Osteocyte (in vitro differentiated cells): ENCODE measurements at regions not wholly inside any gene's neighbourhood (a gene's known extent, or its start where the extent isn't known, plus 50 kb on each side); places are given as distances from the start of the nearest gene placed in this dataset.

Experiments
- DNase-seq: peaks from one replicate; pipeline ENCODE4 v3.0.0; 2021; ENCODE audit warnings: mixed read lengths; ENCODE audit not compliant: unreplicated experiment; ENCODE audit errors: extremely low spot score
- H3K27ac Mint-ChIP-seq: one replicate; pipeline ENCODE4 v1.8.0; 2021; ENCODE audit warnings: mild to moderate bottlenecking, mixed read lengths; ENCODE audit not compliant: unreplicated experiment
- H3K27me3 Mint-ChIP-seq: one replicate; pipeline ENCODE4 v1.8.0; 2021; ENCODE audit warnings: mixed read lengths; ENCODE audit not compliant: unreplicated experiment
- H3K36me3 Mint-ChIP-seq: one replicate; pipeline ENCODE4 v1.8.0; 2021; ENCODE audit warnings: mixed read lengths; ENCODE audit not compliant: unreplicated experiment
- H3K4me1 Mint-ChIP-seq: one replicate; pipeline ENCODE4 v1.8.0; 2021; ENCODE audit warnings: mixed read lengths; ENCODE audit not compliant: unreplicated experiment
- H3K4me3 Mint-ChIP-seq: one replicate; pipeline ENCODE4 v1.8.0; 2021; ENCODE audit warnings: mild to moderate bottlenecking, moderate library complexity, mixed read lengths; ENCODE audit not compliant: unreplicated experiment
- H3K9me3 Mint-ChIP-seq: one replicate; pipeline ENCODE4 v1.8.0; 2021; ENCODE audit warnings: mixed read lengths; ENCODE audit not compliant: unreplicated experiment
- TF ChIP-seq, protein P1 (sequence below): fragments of 200-600 bp; sonication (generic); IDR thresholded peaks from 2 replicates; pipeline ENCODE4 v1.5.0; 2021; ENCODE audit warnings: antibody characterized with exemption, mild to moderate bottlenecking, moderate library complexity

DNA sequence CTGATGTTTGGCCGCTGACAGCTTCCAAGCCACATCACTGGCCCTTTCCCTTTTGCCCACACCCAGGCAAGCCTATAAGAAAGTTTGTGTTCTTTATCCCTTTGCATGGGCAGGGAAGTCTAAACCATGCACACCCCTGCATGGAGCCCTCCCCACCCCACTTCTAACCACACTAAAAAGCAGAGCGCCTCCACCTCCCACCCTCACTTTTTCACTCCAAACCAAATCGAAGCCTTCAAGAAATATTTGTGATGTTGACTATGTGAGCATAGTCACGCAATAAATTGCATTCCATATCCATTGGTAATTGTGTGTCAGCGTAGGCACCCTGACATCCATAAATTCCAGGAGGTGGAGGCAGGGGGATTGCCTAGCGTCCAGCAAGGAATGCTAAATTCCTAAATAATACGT lies 104.4 kb upstream of the LSM14A start:
- H3K27ac Mint-ChIP-seq = no peak overlapping the region
- TF ChIP-seq, protein P1, sequence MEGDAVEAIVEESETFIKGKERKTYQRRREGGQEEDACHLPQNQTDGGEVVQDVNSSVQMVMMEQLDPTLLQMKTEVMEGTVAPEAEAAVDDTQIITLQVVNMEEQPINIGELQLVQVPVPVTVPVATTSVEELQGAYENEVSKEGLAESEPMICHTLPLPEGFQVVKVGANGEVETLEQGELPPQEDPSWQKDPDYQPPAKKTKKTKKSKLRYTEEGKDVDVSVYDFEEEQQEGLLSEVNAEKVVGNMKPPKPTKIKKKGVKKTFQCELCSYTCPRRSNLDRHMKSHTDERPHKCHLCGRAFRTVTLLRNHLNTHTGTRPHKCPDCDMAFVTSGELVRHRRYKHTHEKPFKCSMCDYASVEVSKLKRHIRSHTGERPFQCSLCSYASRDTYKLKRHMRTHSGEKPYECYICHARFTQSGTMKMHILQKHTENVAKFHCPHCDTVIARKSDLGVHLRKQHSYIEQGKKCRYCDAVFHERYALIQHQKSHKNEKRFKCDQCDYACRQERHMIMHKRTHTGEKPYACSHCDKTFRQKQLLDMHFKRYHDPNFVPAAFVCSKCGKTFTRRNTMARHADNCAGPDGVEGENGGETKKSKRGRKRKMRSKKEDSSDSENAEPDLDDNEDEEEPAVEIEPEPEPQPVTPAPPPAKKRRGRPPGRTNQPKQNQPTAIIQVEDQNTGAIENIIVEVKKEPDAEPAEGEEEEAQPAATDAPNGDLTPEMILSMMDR = no peak
- H3K4me3 Mint-ChIP-seq = no peak overlapping the region
- peaks cover under 1% of the 10 kb centered on the region for H3K27me3 Mint-ChIP-seq
- H3K9me3 Mint-ChIP-seq = no peaks in the 10 kb centered on the region
- H3K4me1 Mint-ChIP-seq = peaks cover 2% of the 10 kb centered on the region
- no peaks in the 10 kb centered on the region for H3K36me3 Mint-ChIP-seq
- DNase-seq = no peak

DNA sequence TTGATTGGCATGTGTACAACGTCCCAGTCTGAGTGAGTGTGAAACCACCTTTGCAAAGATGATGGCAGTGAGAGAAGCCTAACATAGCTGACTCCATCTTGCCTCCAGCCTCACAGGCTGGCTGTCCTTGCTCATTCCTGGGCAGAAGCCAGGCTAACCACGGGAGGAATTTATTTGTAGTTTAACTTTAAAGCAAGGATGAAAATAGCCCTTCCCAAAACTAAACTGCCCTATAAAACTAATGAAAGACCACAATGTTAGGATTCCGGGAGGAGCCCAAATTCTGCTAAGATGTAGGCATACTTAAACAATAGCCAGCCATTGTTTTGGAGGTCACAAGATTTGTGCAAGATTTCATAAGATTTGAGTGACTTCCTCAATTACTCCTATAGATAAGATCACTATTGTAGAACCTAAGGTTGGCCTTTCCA lies 96.6 kb upstream of the LSM14A start:
- H3K4me3 Mint-ChIP-seq = no peak overlapping the region
- DNase-seq = no peak
- TF ChIP-seq, protein P1 = no peak
- H3K4me1 Mint-ChIP-seq = peaks cover 2% of the 10 kb centered on the region
- H3K27ac Mint-ChIP-seq = no peak overlapping the region
- no peaks in the 10 kb centered on the region for H3K9me3 Mint-ChIP-seq
- H3K27me3 Mint-ChIP-seq = peaks cover 13% of the 10 kb centered on the region
- no peaks in the 10 kb centered on the region for H3K36me3 Mint-ChIP-seq

DNA sequence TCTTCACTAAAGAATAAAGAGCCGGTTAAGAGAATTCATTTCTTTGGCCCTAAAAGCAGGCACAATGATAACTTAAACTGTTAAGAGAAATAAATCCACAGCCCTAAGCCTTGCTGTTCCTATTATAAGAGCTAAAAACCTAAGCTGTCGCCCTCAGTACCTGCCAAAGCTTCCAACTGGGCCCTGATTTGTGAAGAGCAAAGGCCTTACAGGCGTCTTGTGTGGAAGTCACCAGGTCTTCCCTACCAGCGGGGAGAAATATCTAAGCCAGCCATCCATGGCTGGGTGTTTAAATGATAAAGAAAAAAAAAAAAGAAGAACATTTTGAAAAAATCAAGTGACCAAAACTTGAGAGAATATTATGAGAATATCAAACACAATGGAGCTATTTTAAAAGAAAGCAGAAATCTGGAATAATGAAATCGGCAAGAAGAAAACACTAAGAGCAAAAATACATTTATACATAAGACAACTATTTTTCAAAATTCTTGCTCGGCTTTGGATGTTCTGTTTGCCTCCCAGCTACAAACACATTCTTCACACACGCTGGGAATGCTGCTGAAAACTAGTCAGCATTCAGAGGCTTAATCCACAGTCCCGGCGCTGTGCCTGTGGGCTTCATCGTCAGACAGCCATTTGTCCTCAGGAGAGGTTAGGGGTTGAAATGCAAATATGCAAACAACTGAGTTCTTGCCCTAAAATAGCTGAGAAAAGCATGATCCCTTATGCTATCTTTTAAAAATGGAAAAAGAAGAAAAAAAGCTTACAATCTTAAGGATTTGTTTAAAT lies 89.8 kb upstream of the LSM14A start:
- TF ChIP-seq, protein P1 = no peak
- no peak for DNase-seq
- Mint-ChIP-seq H3K4me1 (peaks cover 13% of the 10 kb centered on the region), H3K27me3 (peaks cover 5% of the 10 kb centered on the region), H3K36me3 (no peaks in the 10 kb centered on the region), H3K27ac (peak overlapping the region; percentile 77), H3K9me3 (no peaks in the 10 kb centered on the region), H3K4me3 (no peak overlapping the region)

DNA sequence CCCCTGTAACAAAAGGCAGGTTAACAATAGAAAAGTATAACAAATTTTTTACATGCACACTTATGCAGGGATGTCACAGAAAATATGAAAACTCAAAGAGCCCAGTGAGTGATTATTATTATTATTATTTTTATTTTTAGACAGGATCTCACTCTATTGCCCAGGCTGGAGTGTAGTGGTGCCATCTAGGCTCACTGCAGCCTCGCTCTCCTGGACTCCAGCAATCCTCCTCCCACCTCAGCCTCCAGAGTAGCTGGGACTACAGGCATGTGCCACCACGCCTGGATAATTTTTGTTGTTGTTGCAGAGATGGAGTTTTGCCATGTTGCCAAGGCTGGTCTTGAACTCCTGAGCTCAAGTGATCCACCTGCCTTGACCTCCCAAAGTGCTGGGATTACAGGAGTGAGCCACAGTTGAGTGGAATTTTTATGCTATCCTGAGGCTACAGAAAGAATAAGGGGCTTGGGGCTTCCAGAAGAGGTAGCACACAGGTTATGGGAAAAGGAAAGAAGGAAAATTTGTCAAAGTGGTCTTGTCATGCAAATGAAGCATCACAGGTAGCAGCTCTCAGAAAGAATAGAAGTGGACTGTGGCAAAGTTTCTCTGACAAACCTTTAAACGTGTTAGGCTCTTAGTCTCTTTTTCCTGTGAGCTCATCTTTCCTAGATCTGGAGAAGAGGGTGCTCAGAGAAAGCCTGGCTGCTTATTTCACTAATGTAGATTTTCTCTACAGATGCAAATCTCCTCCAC lies 87.7 kb upstream of the LSM14A start:
- TF ChIP-seq, protein P1 = no peak
- H3K4me3 Mint-ChIP-seq = no peak overlapping the region
- no peaks in the 10 kb centered on the region for H3K27me3 Mint-ChIP-seq
- no peaks in the 10 kb centered on the region for H3K9me3 Mint-ChIP-seq
- no peak overlapping the region for H3K27ac Mint-ChIP-seq
- no peak for DNase-seq
- peaks cover 13% of the 10 kb centered on the region for H3K4me1 Mint-ChIP-seq
- H3K36me3 Mint-ChIP-seq = no peaks in the 10 kb centered on the region

DNA sequence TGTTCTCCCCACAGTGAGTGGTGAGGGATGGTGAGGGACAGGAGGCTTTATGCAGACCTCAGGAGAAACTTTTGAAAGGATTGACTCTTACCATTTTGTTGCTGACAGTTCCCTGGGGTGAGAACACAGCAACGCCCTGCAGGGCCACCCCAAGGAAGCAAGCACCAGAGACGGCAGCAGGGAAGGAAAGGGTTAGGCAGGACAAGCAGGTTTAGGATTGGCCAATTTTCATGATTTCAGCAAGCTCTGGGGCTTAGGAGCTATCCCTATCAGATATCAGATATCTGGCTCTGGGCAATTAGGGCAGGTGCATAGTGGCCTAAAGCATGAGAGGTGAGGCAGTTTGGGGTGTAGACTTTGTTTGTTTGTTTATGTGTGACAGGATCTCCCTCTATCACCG lies 87.0 kb upstream of the LSM14A start:
- no peak overlapping the region for H3K27ac Mint-ChIP-seq
- no peaks in the 10 kb centered on the region for H3K36me3 Mint-ChIP-seq
- TF ChIP-seq, protein P1 = no peak
- no peaks in the 10 kb centered on the region for H3K9me3 Mint-ChIP-seq
- DNase-seq = no peak
- H3K4me3 Mint-ChIP-seq = no peak overlapping the region
- H3K27me3 Mint-ChIP-seq = no peaks in the 10 kb centered on the region
- peaks cover 13% of the 10 kb centered on the region for H3K4me1 Mint-ChIP-seq
